ENCODE measurements at regions not wholly inside any gene's neighbourhood (a gene's known extent, or its start where the extent isn't known, plus 50 kb on each side); places are given as distances from the start of the nearest gene placed in this dataset.
"Not testable (repeated sequence)": the region's sequence is repeated elsewhere in the genome, so short reads cannot be mapped to it uniquely, and the experiment has no call there.

- no peak for DNase-seq
These were observed 392.1 kb upstream of the CCL2 start for GRCh38 chr17:33862772-33863602.

GRCh38 chr17:33864758-33865229 lies 390.3 kb upstream of the CCL2 start:
- DNase-seq: no peak

DNA sequence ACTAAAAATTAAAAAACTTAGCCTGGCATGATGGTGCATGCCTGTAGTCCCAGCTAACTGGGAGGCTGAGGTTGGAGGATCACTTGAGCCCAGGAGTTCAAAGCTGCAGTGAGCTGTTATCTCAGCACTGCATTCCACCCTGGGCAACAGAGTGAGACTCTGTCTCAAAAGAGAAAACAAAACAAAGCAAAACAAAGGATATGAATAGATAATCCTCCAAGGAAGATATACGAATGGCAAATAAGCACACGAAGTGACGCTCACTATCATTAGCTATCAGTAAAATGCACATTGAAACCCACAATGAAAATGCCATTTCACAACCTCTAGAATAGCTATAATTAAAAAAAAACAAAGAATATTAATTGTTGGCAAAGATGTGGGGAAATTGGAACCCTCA lies 386.2 kb upstream of the CCL2 start:
- DNase-seq: no peak

DNA sequence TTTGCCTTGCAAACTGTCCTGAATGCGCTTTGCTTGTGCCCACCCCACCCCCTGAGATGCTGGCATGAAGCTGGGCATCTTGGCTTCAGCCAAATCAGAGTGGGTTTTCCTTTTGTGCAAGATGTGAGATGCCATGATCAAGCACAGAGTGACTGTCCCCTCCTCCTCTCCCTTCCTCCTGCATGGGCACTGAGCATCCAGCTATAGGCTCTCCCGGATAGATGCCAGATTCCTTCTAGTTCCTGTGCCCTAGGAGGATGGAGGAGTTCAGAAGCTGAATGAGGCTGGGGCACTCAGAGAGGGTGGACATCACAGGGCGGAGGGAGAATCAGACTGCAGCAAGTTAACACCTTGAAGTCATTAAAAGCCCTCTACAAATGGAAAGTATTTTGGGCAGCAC lies 384.1 kb upstream of the CCL2 start:
- no peak for DNase-seq

DNA sequence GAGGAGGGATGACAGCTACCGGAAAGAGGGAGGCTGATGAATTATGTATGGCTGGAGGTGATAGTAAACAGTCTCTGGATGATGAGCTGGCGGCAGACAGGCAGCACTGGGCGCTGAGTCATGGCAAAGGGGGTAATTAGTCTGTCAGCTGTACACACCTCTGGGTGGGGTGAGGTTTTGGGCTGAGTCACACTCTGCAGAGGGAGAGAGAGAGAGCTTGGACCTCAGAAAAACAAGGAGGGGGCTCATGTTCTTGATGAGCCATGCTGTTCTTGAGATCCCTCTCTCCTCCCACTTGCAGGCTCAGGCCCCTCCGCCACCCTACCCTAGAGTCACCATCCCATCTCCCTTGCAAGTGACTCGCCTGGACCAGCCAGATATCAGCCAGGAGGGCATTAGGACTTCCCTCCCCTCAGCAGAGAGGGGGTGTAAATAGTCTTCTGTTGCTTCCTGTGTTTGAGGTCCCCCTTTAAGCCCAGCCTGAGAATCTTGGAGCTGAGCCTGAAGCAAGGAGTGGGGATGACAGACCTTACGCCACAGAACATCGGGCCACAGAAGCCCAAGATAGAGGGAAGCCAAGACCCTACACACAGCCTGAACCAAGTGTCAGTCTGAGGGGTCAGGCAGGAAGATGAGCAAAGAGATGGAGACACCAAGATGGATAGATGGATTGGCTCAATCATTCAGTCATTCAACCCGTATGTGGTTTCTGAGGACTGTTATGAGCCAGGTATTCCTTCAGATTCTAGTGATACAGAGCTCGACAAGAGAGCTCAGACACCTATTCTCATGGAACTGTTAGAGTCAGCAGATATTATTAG lies 383.2 kb upstream of the CCL2 start:
- no peak for DNase-seq

DNA sequence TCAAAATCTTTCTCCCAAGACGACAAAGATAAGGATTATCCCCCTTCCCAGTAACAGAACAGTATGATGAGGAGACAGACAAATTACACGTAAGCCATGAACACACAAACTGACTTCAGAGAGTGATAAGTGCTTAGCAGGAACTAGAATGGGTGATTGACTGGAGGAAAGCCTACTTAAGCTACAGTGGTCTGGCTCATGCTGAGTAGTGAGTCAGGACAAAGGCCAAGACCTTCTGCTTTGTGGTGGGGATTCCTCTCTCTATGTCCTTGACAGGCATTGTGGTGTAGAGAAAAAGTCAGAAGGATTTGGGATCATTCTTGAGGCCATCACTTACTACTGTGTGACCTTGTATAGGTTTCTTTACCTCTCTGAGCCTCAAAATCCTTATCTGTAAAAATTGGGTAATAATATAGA lies 381.9 kb upstream of the CCL2 start:
- DNase-seq: no peak

- no peak for DNase-seq
These were observed 380.4 kb upstream of the CCL2 start for GRCh38 chr17:33874617-33875060.

DNA sequence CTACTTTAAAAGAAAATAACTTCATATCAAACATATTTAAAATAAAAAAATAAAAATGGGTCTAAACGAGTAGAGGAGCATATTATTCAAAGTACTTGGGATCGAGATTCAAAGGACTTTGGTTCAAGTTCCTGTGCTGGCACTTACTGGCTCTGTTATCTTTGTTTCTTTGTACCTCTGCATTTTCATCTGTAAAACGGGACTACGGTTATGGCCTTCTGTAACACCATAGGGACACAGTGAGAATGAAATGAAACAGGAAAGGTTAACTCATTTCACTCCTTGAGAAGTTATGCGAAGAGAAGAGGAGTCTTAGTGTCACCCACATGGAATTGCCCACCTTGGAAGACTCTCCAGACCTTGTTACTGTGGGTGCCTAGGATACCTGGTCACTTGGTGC lies 379.1 kb upstream of the CCL2 start:
- no peak for DNase-seq

- not testable (repeated sequence) for DNase-seq
These were observed 372.8 kb upstream of the CCL2 start for GRCh38 chr17:33882273-33882672.

- not testable (repeated sequence) for DNase-seq
These were observed 372.4 kb upstream of the CCL2 start for GRCh38 chr17:33882677-33883076.

- no peak for DNase-seq
These were observed 366.6 kb upstream of the CCL2 start for GRCh38 chr17:33888455-33888854.

DNA sequence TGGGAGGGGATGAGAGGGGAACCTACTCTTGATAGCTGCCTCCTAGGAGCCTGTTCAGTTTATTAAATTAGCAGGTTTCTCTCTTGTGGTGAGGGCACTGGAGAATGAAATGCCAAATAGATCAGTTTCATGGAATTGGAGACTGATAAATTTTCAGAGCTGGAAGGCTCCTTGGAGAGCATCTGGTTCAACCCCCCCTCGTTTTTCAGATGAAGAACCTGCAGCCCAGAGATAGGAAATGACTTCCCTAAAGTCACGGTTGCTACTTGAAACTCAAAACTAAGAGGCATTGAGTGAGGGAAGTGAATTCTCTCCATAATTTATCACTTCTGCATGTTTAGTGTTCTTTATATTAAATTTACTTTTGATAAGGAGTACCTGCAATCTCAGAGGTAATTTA lies 366.0 kb upstream of the CCL2 start:
- no peak for DNase-seq

GRCh38 chr17:33889766-33890165 lies 365.3 kb upstream of the CCL2 start:
- no peak for DNase-seq

DNA sequence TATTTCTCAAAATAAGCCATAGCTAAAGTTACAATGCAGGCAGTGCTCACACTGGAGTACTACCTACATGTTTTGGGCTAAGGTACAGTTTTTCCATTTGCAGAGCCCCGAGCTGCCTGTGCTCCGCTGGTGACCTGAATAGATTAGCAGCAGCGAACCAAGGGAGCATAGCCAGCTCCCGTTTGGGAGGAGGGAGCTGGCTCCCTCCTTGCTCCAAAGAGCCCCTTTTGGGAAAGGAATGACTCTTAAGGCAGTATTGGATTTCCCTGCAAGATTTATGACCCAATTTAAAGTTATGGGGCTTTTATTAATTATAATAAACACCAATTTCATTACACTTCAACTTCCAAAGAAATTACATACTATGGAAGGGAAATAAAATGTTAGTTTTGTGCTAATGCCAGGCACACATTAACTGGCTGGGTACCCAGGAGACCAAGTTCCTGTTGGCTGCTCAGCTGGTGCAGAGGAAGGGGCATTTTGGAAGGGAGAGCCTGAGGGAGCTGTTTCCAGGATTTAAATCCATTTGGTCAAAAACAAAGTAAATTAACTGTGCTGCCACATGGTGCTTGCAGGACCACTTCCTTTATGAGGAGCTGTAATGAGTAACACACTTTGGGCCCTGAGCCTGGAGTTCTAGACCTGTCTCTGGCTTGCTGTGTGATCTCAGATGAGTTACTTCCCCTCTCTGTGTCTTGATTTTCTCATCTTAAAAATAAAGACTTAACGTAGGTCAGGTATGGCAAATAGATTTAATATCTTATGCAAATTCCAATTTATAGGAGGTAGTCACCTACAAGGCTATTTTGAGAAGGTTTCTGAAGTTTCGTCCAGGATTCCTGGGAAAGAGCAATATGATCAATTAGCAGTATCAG lies 362.1 kb upstream of the CCL2 start:
- DNase-seq: no peak

DNA sequence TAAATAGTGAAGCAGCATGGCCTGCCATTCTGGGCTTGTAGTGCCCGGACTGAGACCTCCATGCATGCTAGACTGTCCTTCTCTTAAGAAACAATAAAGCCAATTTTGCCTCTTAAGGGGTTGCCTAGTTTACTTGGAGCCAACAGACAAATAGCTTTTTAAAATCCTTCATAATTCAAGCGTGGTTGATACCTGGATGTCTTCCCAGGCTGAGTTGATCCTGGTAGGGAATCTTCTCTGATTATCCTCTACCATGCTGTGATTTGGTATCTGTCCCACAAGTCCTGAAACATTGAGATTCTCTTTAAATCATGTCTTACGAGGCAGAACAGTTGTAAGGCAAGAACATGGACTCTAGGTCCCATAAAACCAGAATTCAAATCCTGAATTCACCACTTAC lies 359.6 kb upstream of the CCL2 start:
- no peak for DNase-seq

GRCh38 chr17:33896263-33896662 lies 358.8 kb upstream of the CCL2 start:
- no peak for DNase-seq

- no peak for DNase-seq
These were observed 354.0 kb upstream of the CCL2 start for GRCh38 chr17:33901085-33901484.

DNA sequence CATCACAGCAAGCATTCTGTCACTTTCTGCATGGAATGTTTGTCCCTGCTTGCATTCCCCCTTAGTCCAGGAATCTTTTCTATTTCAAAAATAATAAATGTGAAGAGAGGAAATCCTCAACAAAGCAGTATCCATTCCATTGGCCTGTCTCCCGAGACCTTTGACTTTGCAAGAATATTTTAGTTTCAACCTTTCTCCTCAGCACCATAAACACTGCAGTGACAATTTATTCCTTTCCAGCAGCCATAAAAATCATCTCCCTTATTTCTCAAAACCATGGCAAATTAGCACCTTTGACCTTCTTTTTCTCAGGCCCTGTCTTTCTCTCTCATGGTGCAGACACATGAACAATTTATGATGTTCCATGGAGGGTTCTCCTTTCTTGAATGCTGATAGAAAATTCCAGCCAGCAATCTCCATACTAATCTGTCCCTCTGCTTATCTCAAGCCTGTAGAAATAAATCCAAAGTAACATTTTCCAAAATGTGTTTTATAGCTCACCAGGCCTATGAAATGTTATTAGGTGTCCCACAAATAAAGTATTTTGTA lies 352.1 kb upstream of the CCL2 start:
- DNase-seq: no peak

- no peak for DNase-seq
These were observed 350.6 kb upstream of the CCL2 start for GRCh38 chr17:33904476-33904875.

GRCh38 chr17:33905338-33905800 lies 349.7 kb upstream of the CCL2 start:
- DNase-seq: no peak

DNA sequence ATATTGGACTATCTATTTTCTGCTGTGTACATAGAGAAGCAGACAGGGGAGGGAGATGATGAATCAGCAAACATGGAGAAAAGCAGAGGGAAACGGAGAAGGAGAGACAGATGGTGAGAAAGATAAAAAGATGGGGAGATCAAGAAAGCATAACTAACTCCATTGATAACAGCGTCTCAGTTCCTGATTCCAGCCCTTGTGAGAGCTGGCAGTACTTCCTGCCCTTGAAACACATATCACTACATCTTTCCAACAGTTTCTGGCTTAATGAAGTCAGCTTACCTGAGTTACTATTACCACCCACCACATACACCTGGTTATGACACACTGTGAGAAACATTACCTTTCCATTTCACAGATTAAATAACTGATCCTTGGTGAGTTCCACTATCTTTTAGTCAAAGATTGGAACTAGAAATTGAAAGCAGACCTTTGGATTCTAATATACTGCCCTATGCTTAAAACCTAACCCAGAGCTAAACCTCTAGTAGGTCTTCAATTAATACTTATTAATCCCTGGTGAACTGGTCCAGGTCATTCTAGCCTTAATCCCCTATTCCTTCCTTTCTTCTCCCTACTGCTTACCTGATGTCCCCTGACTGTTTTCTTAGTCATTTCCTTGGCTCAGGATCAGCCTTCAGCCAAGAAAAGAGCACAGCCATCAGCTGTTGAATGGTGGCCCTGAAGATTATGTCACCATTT lies 346.6 kb upstream of the CCL2 start:
- DNase-seq: no peak
